GM21360 (cell line): ENCODE measurements at regions not wholly inside any gene's neighbourhood (a gene's known extent, or its start where the extent isn't known, plus 50 kb on each side); places are given as distances from the start of the nearest gene placed in this dataset.
"Not testable (repeated sequence)": the region's sequence is repeated elsewhere in the genome, so short reads cannot be mapped to it uniquely, and the experiment has no call there.

Experiments used
- ATAC-seq: cut with Tn5 transposase; IDR thresholded peaks from one replicate; pipeline ENCODE4 v1.9.1; 2021; ENCODE audit warnings: mild to moderate bottlenecking, moderate library complexity; ENCODE audit not compliant: unreplicated experiment

GRCh38 chr1:25134307-25134706, 98.0 kb downstream of the SYF2 start:
- no peak for ATAC-seq

- no peak for ATAC-seq
Observed at GRCh38 chr1:25131794-25132193, 100.5 kb downstream of the SYF2 start.

GRCh38 chr1:25130895-25131294, 101.4 kb downstream of the SYF2 start:
- no peak for ATAC-seq

- ATAC-seq = no peak
Observed at GRCh38 chr1:25129380-25129779, 102.9 kb downstream of the SYF2 start.

- peak; percentile 61 for ATAC-seq
Observed at GRCh38 chr1:25128121-25128621, 104.1 kb downstream of the SYF2 start.

- ATAC-seq = no peak
Observed at GRCh38 chr1:25126562-25126961, 105.7 kb downstream of the SYF2 start.

GRCh38 chr1:25123551-25123950, 108.8 kb downstream of the SYF2 start:
- no peak for ATAC-seq

- no peak for ATAC-seq
Observed at GRCh38 chr1:25122747-25123146, 109.6 kb downstream of the SYF2 start.

GRCh38 chr1:25120281-25120680, 112.0 kb downstream of the SYF2 start:
- ATAC-seq = no peak

GRCh38 chr1:25118546-25118945, 113.8 kb downstream of the SYF2 start:
- ATAC-seq = no peak

- no peak for ATAC-seq
Observed at GRCh38 chr1:25117233-25117823, 115.0 kb downstream of the SYF2 start.

- ATAC-seq = no peak
Observed at GRCh38 chr1:25116832-25117231, 115.5 kb downstream of the SYF2 start.

- ATAC-seq = not testable (repeated sequence)
Observed at GRCh38 chr1:25116117-25116516, 116.2 kb downstream of the SYF2 start.

GRCh38 chr1:25113731-25114130, 118.6 kb downstream of the SYF2 start:
- no peak for ATAC-seq

- no peak for ATAC-seq
Observed at GRCh38 chr1:25113086-25113485, 119.2 kb downstream of the SYF2 start.

- no peak for ATAC-seq
Observed at GRCh38 chr1:25112400-25112799, 119.9 kb downstream of the SYF2 start.

GRCh38 chr1:25111706-25112105, 120.6 kb downstream of the SYF2 start:
- ATAC-seq = no peak

GRCh38 chr1:25110485-25110884, 121.8 kb downstream of the SYF2 start:
- no peak for ATAC-seq

GRCh38 chr1:25110036-25110435, 122.3 kb downstream of the SYF2 start:
- no peak for ATAC-seq

- no peak for ATAC-seq
Observed at GRCh38 chr1:25109531-25109951, 122.8 kb downstream of the SYF2 start.

GRCh38 chr1:25107643-25108010, 124.7 kb downstream of the SYF2 start:
- no peak for ATAC-seq

GRCh38 chr1:25106976-25107642, 125.2 kb downstream of the SYF2 start:
- ATAC-seq = no peak

GRCh38 chr1:25106352-25106751, 126.0 kb downstream of the SYF2 start:
- ATAC-seq = no peak
